ENCODE measurements at regions not wholly inside any gene's neighbourhood (a gene's known extent, or its start where the extent isn't known, plus 50 kb on each side); places are given as distances from the start of the nearest gene placed in this dataset.
A peak's percentile ranks its signal among the peaks of the same experiment; 100 is the strongest.
"Not testable (repeated sequence)": the region's sequence is repeated elsewhere in the genome, so short reads cannot be mapped to it uniquely, and the experiment has no call there.

DNA sequence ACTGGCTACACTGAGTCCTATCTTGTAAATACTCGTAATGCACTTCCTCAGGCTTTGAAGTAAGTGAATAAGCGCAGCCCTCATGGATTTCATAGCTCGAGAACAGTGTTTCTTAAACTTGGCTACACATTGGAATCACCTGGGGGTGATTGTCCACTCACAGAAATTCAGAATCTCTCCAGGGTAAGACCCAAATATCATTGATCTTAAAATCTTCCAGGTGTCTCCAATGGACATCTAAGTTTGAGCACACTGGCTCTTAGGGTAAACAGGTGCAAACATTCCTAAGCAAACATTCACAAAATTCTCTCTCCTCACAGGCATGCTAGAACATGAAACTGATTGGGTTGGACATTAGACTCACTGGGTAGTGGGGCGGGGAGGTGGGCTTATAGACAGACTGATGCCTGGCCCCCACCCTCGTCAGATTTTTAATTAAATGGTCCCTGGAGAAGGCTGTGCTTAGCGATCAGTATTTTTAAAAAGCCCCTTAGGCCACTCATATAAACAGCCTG, 279.7 kb upstream of the TBL1XR1 start:
- no peak for DNase-seq (ENCODE audit: low spot score)

DNA sequence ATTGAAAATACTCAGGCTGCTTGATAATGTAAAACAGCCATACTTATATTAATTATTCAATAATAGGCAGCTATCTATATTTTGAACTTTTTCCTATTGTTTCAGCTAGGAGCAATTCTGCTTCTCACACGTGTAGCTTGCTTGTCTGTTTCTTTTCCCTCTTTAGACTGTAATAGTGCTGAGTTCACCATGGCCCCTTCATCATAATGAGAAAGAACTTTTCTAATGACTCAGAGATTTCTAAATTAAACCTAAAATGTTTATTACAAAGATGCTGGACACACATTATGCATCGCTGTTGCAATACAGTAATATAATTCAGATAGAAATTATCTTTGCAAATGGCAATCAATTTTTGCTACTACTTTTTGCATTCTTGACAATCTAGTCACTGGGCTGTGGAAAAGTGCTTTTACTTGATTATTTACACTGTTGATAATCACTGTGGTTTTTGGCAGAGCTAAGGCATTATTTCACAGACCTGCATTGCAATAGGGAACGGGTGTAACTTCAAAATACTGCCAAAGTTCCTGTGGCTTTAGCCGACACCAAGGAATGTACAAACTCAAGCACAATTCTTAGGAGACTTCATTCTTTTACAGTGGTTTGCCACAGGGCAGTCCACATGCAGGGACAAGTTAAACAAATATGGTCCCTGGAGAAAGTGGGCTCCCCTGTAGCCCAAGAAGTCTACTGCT, 281.0 kb upstream of the TBL1XR1 start:
- peak; percentile 85 for DNase-seq (ENCODE audit: low spot score)

DNA sequence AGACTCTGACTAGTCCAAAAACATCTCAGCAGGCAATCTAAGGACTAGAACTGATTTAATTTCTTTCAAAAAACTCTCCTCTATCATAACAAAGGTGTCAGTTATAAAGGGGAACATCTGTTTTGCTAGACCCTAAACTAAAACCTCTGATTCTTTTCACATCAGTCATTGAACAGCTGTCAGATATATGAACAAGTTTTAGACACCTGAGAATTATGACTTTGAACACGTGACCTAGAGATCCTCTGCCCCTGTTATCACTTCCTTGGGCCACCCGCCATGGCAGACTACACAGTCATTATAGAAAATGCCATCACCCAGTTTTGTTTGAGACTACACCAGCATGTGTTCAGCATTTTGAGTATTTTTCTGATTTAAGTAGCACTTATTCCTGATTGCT, 282.3 kb upstream of the TBL1XR1 start:
- DNase-seq (ENCODE audit: low spot score), result no peak

DNA sequence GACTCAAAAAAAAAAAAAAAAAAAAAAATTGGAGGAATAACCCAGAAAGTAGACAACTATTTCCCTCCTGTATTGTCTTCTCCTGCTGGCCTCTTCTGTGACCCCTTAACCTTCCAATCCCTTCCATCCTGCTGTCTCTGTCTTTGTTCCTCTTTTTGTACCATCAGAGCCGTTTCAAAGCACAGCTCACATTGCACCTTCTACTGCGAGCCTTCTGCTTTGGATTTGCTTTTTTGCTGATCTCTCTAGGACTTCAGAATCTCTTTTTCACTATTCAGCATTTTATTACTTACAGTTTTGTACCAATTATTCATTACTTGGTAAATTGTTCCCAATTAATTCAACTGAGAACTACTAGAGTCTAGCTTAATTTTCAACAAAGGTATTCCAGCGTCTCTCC, 284.0 kb upstream of the TBL1XR1 start:
- no peak for DNase-seq (ENCODE audit: low spot score)

DNA sequence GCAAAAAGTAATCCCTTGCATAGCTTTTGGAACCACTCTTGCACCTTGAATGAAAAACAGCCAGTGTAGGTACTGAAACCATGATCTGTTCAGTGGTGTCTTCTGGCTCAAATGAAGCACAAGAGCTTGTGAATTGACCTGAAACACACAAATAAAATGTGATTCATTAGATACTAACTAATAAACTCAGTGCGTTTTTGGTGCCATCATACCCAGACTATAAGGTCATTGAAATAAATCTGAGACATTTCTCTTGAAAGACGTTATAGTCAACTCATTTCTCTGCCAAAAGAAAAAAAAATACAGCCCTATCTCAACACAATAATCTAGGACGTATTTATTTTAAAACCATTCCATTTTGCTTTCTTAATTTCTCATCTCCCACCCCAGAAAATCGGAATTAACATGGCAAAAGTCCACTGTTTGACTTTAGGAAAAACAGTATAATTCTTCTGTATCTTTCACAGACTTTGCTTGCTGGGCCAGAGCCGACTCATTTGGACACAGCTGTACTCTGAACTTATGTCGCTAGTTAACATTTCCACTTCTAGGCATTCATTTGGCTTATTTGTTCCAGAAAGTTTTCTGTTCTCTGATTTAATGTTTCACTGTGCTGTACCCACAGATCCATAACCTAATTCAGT, 284.9 kb upstream of the TBL1XR1 start:
- DNase-seq (ENCODE audit: low spot score), result no peak

DNA sequence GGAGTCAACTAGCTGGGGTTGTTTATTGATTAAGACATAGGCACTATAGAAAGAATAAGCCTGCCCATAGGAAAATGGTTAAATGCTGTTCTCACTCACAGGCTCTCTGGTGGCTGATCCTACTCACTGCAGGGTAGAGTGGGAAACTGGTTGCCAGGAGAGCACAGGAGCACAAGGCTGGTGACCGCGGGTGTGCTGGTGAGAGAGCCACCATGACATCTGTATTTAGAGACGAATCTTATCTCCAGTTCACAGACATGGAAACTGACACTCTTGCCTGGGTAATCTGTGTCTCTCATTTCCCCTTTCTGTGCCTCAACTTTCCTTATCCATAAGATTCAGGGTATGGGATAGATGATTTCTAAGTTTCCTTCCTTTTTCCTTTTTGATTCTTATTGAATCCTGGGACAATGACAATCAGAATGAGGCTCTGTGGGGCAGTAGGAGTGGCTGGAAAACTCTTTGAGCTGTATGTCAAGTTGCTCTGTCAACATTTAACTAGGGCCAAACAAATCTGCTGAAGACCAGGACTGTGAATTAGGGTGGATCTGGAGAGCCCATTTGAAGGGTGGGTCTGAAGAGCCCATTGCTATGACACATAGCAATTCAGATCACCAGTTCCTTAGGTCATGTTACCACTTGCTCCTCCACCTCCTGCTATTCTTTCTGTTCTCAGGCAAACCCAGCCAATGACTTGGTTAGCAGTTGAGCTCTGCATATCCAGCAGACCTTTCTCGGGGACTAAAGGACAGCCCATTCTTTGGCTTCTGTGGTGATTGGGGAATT, 286.1 kb upstream of the TBL1XR1 start:
- DNase-seq (ENCODE audit: low spot score), result no peak

DNA sequence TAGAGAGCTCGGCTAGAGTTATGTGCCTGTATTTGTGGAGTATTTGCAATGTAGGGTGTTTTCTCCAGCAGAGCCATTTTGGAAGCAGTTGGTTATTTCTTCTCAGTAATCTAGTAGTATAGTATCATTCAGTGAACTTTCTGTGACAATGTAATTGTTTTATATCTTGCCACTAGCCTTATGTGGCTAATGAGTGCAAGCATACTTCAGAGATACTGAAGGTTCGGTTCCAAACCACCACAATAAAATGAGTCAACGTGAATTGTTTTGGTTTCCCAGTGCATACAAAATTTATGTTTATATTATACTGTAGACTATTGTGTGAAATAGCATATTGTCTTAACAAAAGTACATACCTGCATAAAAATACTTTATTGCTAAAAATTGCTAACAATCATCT, 286.9 kb upstream of the TBL1XR1 start:
- DNase-seq (ENCODE audit: low spot score), result no peak

DNA sequence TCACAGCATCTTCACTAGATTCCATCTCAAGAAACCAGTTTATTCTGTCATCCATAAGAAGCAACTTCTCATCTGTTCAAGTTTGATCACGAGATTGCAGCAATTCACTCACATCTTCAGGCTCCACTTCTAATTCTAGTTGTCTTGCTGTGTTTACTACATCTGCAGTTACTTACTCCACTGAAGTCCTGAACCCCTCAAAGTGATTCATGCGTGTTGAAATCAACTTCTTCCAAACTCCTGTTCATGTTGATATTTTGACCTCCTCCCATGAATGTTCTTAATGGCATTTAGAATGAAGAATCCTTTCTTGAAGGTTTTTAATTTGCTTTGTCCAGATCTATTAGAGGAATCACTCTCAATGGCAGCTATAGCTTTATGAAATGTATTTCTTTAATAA, 287.6 kb upstream of the TBL1XR1 start:
- DNase-seq (ENCODE audit: low spot score), result no peak

DNA sequence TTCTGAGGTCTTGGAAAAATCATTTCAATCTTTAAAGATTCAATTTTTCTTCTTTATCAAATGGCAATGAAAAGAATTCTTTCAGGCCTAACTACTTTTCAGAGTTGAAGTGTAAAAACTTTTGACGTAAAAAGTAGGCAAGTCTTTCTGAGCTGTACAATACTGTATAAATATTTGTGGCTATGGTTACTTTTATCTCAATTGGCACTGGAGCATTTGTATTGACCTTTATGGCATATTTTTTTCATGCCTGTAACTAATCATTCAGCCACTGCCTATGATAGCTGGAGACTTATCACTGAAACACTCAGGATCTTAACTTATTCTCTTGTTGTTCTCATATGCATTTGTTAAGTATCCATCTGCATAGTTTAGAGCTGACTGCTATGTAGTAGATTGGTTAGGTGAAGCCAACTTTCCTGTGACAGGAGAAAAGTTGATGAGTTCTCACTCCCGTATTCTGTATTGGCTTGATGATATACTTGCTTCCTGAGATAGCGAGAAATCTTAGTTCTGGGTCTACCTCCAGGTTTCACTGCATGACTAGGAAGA, 290.4 kb upstream of the TBL1XR1 start:
- DNase-seq (ENCODE audit: low spot score), result no peak

DNA sequence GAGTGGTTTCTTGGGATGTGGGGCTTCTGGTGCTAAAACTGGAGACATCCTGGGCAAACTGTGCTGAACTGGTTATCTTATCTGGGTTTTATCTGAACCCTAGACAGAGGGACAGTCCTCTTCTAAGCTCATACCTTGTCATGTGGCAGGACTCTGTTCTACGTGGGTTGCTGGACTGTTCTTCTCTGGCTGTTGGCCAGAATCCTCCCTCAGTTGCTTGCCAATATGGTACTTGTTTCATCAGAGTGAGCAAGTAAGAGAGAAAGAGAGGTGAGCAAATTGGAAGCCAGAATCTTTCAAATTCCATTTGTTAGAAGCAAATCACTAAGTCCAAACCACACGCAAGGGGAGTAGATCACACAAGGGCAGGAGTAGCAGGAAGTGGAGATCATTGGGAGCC, 291.5 kb upstream of the TBL1XR1 start:
- DNase-seq (ENCODE audit: low spot score), result no peak

DNA sequence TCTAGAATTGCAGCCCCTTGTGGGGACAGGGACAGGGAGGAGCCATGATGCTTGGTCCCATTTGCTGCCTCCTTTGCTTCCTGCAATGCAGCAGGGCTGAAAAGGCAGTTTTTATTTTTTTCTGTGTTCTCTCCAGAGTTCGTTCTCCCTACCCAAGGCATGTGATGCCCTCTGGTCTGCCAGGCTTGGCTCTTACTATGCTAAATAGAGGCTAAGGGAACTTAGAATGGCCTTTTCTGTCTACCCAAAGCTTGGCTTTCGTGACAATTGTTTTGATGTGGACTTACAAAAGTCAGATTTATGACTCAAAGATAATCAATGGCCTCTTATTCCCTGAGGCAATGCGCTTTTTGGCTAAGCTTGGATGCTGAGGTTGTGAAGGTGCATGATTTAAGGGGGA, 293.3 kb upstream of the TBL1XR1 start:
- DNase-seq (ENCODE audit: low spot score), result no peak

DNA sequence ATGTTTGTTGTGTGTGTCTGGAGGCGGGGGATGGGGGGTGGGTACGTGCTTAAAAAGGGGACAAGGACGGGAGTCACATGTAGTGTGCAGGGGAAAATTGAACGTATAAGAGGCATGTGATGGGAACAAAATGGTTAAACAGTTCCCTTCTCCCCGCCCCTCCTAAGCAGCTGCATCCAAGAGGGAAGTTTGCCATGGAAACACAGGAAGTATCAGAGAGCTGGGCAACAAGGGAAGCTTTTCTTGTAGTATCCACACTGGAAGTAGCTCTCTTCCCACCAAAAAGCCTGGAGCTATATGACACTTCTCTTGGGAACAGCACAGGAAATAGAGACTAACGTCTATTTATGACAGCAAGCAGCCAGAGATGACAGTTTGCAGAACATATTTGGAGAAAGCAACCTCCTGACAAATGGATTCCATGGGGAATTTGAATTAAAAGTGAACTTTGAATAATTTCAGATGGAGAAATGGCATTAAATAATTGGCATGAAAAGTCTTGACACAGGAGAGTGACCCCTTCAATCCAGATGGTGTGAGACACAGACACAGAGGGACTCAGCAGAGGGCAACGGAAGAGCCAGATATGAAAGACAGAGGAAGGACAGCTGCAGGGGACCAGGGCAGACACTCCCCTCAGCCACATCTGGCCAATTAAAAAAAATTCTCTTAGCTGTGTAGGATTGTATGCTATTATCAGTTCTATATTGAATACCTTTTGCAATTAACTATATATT, 294.2 kb upstream of the TBL1XR1 start:
- no peak for DNase-seq (ENCODE audit: low spot score)

DNA sequence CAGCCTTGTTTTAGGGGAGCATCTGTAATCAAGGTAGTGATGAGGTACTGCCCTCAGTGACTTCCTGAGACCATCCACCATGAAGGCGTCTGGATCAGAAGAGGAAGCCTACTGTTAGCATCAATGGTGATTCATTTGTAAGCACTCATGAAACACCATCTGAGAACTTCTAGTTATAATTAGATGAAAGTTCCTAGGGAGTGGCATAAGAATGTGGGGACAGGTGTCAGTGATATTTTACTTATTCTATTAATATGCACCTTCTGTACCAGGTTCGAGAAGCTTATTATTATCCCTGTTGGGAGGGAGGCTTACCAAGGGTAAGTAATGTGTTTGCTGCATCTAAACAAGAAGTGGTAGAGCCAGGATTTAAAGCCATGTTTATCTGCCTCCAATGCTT, 295.8 kb upstream of the TBL1XR1 start:
- DNase-seq (ENCODE audit: low spot score), result no peak

DNA sequence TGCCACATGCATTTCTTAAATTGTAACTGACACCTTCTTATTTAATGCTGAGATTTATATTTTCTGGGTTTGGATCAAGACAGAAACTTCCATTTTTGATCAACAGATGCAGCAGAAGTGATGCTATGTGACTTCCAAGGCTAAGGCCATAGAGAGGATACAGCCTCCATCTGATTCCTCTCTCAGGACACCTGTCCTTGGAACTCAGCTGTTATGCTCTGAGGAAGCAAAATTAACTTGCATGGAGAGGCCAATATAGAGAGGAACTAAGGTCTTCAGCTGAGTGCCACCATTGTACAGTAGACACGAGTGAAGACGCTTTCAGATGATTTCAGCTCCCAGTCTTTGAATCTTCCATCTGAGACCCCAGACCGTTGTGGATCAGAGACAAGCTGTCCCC, 296.9 kb upstream of the TBL1XR1 start:
- no peak for DNase-seq (ENCODE audit: low spot score)

DNA sequence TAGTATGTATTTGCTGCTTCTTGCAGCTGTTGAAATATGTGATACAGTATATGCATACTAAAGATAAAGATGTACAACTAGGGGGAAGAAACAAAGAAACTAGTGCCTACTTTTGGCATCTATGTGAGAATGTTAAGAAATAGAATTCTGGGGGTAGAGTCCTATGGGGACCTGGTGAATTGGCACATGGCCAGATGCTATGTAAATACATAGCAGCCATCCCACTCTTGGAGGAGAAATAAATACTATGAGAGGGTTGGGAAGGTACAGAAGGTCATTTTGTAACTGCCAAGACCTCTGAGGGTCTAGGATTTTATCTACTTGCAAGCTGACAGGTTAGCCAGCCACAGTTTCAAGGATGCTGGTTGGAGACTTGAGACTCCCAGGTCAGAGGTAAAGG, 298.3 kb upstream of the TBL1XR1 start:
- no peak for DNase-seq (ENCODE audit: low spot score)

DNA sequence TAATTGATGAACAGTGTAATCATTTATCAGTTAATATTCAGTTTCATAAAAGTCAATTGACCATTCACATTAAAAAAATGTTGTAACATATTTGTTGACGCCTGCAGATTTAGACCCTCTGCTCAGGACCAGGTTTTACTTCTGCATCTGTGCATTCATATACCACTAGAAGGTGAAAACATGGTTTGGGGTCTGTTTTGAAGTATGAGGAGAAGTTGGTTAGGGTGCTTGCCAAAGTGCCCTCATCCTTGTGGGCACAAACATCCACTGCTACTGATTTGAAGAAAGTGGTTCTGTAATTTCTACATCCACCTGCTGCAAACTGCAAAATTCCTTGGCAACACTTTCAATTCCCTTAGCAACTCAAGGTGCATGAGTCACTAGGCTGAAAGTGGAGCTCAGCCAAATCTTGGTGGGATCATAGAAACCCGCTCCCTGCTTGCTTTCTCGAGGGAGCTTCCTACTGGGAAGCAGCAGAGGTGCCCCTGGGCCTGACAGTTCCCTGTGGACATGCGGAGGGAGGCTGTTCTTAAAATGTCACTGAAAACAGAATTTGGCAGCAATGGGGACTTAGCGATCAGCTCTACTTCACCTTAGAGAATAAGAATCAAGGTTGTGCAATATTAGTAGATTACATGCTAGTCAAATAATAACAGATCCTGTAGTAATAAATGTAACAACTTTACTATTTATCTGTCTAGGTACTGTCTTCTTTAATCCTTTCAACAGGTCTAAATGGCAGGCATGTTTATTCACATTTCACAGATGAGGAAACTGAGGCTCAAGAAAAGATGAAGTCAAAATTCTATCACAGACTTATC, 301.0 kb upstream of the TBL1XR1 start:
- peak; percentile 32 for DNase-seq (ENCODE audit: low spot score)

DNA sequence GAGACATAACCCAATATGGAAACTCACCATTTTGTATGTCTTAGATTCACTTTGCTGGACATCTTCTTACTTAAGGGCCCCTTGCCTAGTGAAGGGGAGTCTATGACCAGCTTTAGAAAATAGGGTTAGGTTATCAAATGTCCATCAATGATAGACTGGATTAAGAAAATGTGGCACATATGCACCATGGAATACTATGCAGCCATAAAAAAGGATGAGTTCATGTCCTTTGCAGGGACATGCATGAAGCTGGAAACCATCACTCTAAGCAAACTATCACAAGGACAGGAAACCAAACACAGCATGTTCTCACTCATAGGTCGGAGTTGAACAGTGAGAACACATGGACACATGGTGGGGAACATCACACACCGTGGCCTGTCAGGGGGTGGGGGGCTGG, 301.8 kb upstream of the TBL1XR1 start:
- not testable (repeated sequence) for DNase-seq (ENCODE audit: low spot score)

DNA sequence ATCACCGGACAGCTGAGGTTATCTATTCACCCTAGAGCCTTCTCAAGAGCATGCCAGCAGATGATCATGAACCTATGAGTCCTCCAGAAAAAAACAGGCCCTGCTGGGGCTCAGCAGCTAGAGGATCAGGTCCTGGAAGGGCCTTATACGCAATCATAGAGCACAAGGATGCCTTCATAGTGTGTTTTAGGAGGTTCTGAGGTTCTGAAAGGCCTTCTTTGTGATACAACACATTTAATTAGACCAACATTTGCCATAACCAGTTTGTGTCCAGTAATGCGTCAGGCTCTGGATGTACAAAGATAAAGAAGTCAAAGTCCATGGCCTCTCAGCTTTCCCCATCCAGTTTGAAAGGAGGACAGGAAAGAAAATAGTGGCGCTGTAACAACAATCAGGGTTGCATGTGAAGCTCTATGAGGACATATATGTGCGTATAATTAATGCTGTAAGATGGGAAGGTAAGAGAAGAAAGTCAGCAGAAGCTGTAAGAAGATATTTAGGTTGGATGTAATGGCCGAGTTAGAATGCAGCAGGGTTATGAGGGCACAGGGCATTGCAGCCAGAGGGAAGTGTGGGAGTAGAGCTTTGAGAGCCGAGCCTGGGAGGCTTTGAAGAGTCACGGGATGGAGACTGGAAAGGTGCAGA, 302.6 kb upstream of the TBL1XR1 start:
- DNase-seq (ENCODE audit: low spot score), result peak; percentile 44

DNA sequence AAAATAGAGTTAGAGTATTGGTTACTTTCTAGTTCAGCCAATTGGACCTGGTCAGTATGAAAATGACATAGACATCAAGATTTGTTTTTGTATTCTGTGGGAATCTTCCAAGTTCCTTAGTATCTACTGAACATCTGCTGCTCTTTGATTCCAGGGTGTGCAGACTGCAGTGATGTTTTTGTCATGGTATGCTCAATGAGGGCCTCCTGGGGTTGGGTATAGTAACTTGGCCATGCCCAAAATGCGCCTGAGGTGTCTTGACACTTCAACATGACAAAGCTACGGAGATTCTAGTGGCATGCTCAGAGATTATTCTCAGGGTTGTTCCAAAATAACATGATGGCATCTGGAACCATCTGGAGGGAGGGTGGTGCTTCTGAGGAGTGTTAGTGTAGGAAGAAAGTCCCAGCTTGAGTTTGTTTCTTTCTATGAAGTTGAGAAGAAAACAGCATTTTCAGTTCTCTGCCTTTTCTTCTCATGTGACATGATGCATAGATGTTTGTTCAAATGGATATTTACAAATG, 313.5 kb upstream of the TBL1XR1 start:
- DNase-seq (ENCODE audit: low spot score), result no peak

Data from LoVo (cell line).